ENCODE measurements at regions not wholly inside any gene's neighbourhood (a gene's known extent, or its start where the extent isn't known, plus 50 kb on each side); places are given as distances from the start of the nearest gene placed in this dataset.

GRCh38 chr9:88287972-88288371 lies 100.3 kb upstream of the SPIN1 start:
- no peak overlapping the region for H3K9ac ChIP-seq (ENCODE audit: control insufficient read depth, extremely low read depth, insufficient read depth, low read length)
- TF ChIP-seq CTCF (optimal IDR thresholded peaks at IDR 0.05 in 1 of 3, IDR thresholded peaks at IDR 0.05 in 1 of 3, conservative IDR thresholded peaks at IDR 0.05 in 1 of 3; ENCODE audit: extremely low read depth in 1 of 3, insufficient read depth in 2 of 3, low read length in 3 of 3) (no peak), EZH2 (IDR thresholded peaks at IDR 0.05; ENCODE audit: low read length) (no peak)
- dilution Hi-C loops (cut with MboI; ENCODE audit: extremely low pct_ligation_motif_present, low sequenced_read_pairs), result no loop called here
- no peak for FAIRE-seq
- DNase-seq (ENCODE audit: low read depth, low spot score), result no peak
- H3K27me3 ChIP-seq (ENCODE audit: control insufficient read depth, extremely low read depth, insufficient read depth, low read length), result no peaks in the 10 kb centered on the region
- no peak overlapping the region for H3K4me2 ChIP-seq (ENCODE audit: control insufficient read depth, extremely low read depth, insufficient read depth, low read depth, low read length)
- H3K9me3 ChIP-seq (ENCODE audit: control insufficient read depth, low read depth, low read length), result no peaks in the 10 kb centered on the region
- H3K79me2 ChIP-seq (ENCODE audit: control insufficient read depth, insufficient read depth, low read length), result no peaks in the 10 kb centered on the region
- no peaks in the 10 kb centered on the region for H3K4me1 ChIP-seq (ENCODE audit: control insufficient read depth, extremely low read depth, insufficient read depth, low read length)
- H2AFZ ChIP-seq (ENCODE audit: control insufficient read depth, low read length), result no peak overlapping the region
- no peaks in the 10 kb centered on the region for H4K20me1 ChIP-seq (ENCODE audit: control insufficient read depth, extremely low read depth, insufficient read depth, low read length)
- H3K27ac ChIP-seq (ENCODE audit: control insufficient read depth, insufficient read depth, low read length), result no peak overlapping the region
- no peaks in the 10 kb centered on the region for H3K36me3 ChIP-seq (ENCODE audit: control insufficient read depth in 2 of 2, extremely low read depth in 1 of 2, insufficient read depth in 2 of 2, low read length in 2 of 2)
- H3K9me1 ChIP-seq (ENCODE audit: control insufficient read depth, extremely low read depth, insufficient read depth, low read length), result no peaks in the 10 kb centered on the region
- H3K4me3 ChIP-seq (ENCODE audit: control insufficient read depth in 2 of 3, extremely low read depth in 1 of 3, insufficient read depth in 2 of 3, low read depth in 1 of 3, low read length in 3 of 3), result no peak overlapping the region

- dilution Hi-C loops (cut with MboI; ENCODE audit: extremely low pct_ligation_motif_present, low sequenced_read_pairs), result no loop called here
- no peaks in the 10 kb centered on the region for H3K79me2 ChIP-seq (ENCODE audit: control insufficient read depth, insufficient read depth, low read length)
- FAIRE-seq, result no peak
- H3K9me3 ChIP-seq (ENCODE audit: control insufficient read depth, low read depth, low read length), result no peaks in the 10 kb centered on the region
- TF ChIP-seq EZH2 (IDR thresholded peaks at IDR 0.05; ENCODE audit: low read length) (no peak), CTCF (optimal IDR thresholded peaks at IDR 0.05 in 1 of 3, IDR thresholded peaks at IDR 0.05 in 1 of 3, conservative IDR thresholded peaks at IDR 0.05 in 1 of 3; ENCODE audit: extremely low read depth in 1 of 3, insufficient read depth in 2 of 3, low read length in 3 of 3) (no peak)
- no peaks in the 10 kb centered on the region for H3K27me3 ChIP-seq (ENCODE audit: control insufficient read depth, extremely low read depth, insufficient read depth, low read length)
- no peak for DNase-seq (ENCODE audit: low read depth, low spot score)
- no peaks in the 10 kb centered on the region for H3K9me1 ChIP-seq (ENCODE audit: control insufficient read depth, extremely low read depth, insufficient read depth, low read length)
- H3K9ac ChIP-seq (ENCODE audit: control insufficient read depth, extremely low read depth, insufficient read depth, low read length), result no peak overlapping the region
- H4K20me1 ChIP-seq (ENCODE audit: control insufficient read depth, extremely low read depth, insufficient read depth, low read length), result no peaks in the 10 kb centered on the region
- no peaks in the 10 kb centered on the region for H3K4me1 ChIP-seq (ENCODE audit: control insufficient read depth, extremely low read depth, insufficient read depth, low read length)
- no peak overlapping the region for H2AFZ ChIP-seq (ENCODE audit: control insufficient read depth, low read length)
- no peaks in the 10 kb centered on the region for H3K36me3 ChIP-seq (ENCODE audit: control insufficient read depth in 2 of 2, extremely low read depth in 1 of 2, insufficient read depth in 2 of 2, low read length in 2 of 2)
- H3K4me3 ChIP-seq (ENCODE audit: control insufficient read depth in 2 of 3, extremely low read depth in 1 of 3, insufficient read depth in 2 of 3, low read depth in 1 of 3, low read length in 3 of 3), result no peak overlapping the region
- H3K4me2 ChIP-seq (ENCODE audit: control insufficient read depth, extremely low read depth, insufficient read depth, low read depth, low read length), result no peak overlapping the region
- no peak overlapping the region for H3K27ac ChIP-seq (ENCODE audit: control insufficient read depth, insufficient read depth, low read length)
Measured at GRCh38 chr9:88280816-88281382, 107.3 kb upstream of the SPIN1 start.

Data from keratinocyte (primary cell).